Common myeloid progenitor, CD34-positive (primary cell): ENCODE measurements at regions not wholly inside any gene's neighbourhood (a gene's known extent, or its start where the extent isn't known, plus 50 kb on each side); places are given as distances from the start of the nearest gene placed in this dataset.
A peak's percentile ranks its signal among the peaks of the same experiment; 100 is the strongest.

Experiments used
- CTCF ChIA-PET: fragments of 350-600 bp; sonication (Branson Sonifier 250); formaldehyde crosslinking; loops from one replicate; lab custom pipeline; 2021; ENCODE audit warnings: antibody characterized with exemption; lab: Charles Lee
- POLR2A ChIA-PET: fragments of 350-600 bp; sonication (Branson Sonifier 250); formaldehyde crosslinking; loops from one replicate; lab custom pipeline; 2021; ENCODE audit warnings: antibody characterized with exemption; lab: Charles Lee
- DNase-seq, 3 donors: peaks; one replicate each; pipeline versions ENCODE4 v3.0.0 to v3.0.0-alpha.2; 2013
- H3K27ac ChIP-seq, 2 experiments: 1 replicate in 1 of 2; 2 replicates in 1 of 2; pipeline ENCODE4 v1.7.0; 2013; ENCODE audit warnings: inconsistent platforms in 2 of 2, low read length in 2 of 2, mild to moderate bottlenecking in 2 of 2, low read depth in 1 of 2, moderate library complexity in 1 of 2; ENCODE audit not compliant: severe bottlenecking in 2 of 2, insufficient read depth in 1 of 2, poor library complexity in 1 of 2
- H3K27me3 ChIP-seq, 5 experiments: replicated peaks in 2 of 5; 1 replicate in 3 of 5; 2 replicates in 2 of 5; pipeline versions ENCODE4 v1.6.1 to v1.7.0; 2013; ENCODE audit warnings: low read length in 4 of 5, mild to moderate bottlenecking in 2 of 5, moderate library complexity in 2 of 5, inconsistent platforms in 1 of 5; ENCODE audit not compliant: insufficient read depth in 5 of 5, control insufficient read depth in 4 of 5
- H3K36me3 ChIP-seq, 4 experiments: 1 replicate in 2 of 4; 2 replicates in 2 of 4; pipeline versions ENCODE4 v1.6.1 to v1.7.0; 2013; ENCODE audit warnings: low read length in 3 of 4, control low read depth in 1 of 4, mild to moderate bottlenecking in 1 of 4; ENCODE audit not compliant: control insufficient read depth in 4 of 4, insufficient read depth in 4 of 4
- H3K4me1 ChIP-seq, 4 experiments: 1 replicate in 3 of 4; 2 replicates in 1 of 4; pipeline versions ENCODE4 v1.6.1 to v1.7.1; 2013; ENCODE audit warnings: low read length in 3 of 4, mild to moderate bottlenecking in 3 of 4, control low read depth in 1 of 4, inconsistent platforms in 1 of 4, moderate library complexity in 1 of 4; ENCODE audit not compliant: control insufficient read depth in 4 of 4, insufficient read depth in 4 of 4; ENCODE audit errors: control extremely low read depth in 1 of 4
- H3K4me3 ChIP-seq, 7 experiments: 1 replicate in 4 of 7; 2 replicates in 3 of 7; pipeline versions ENCODE4 v1.5.1 to v1.7.0; 2013; ENCODE audit warnings: mild to moderate bottlenecking in 7 of 7, low read length in 6 of 7, moderate library complexity in 6 of 7, inconsistent platforms in 2 of 7, low read depth in 2 of 7, control low read depth in 1 of 7; ENCODE audit not compliant: insufficient read depth in 4 of 7, control insufficient read depth in 1 of 7; ENCODE audit errors: extremely low read depth in 1 of 7
- H3K9me3 ChIP-seq, 5 experiments: 1 replicate in 4 of 5; 2 replicates in 1 of 5; pipeline versions ENCODE4 v1.6.1 to v1.7.1; 2013; ENCODE audit warnings: low read length in 4 of 5, mild to moderate bottlenecking in 2 of 5, inconsistent platforms in 1 of 5, low read depth in 1 of 5, moderate library complexity in 1 of 5; ENCODE audit not compliant: control insufficient read depth in 4 of 5, insufficient read depth in 2 of 5; ENCODE audit errors: control extremely low read depth in 1 of 5
- WGBS: methylation state at CpG from one replicate; pipeline ENCODE4 v1.1.5; 2013; ENCODE audit not compliant: insufficient coverage; 5-methylcytosine and 5-hydroxymethylcytosine counted together

DNA sequence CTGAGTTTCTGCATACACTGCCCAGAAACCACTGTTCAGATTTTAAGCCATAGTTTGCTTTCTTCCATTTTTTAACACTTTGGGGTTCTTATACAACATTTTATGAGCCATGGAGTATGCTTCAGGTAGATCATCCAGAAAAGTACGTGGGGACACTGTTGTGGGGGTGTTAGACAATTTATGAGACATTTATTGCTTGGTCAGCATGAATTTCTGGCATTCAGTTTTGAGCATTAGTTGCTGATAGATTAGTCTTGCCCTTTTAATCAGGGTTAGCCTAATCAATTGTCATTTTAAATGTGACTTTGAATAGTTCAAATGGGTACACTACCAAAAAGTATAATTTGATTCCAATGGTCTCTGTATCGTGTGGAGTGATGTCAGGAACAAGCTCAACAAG is 434.9 kb downstream of the GPM6A start:
- Histone ChIP-seq H3K27me3 (no peaks in the 10 kb centered on the region), H3K4me1 (peaks cover 0 to 9% (median 5%) of the 10 kb centered on the region in 4 experiments), H3K9me3 (peaks cover 0 to 2% (median 0%) of the 10 kb centered on the region in 5 experiments), H3K4me3 (no peak overlapping the region), H3K27ac (no peak overlapping the region), H3K36me3 (no peaks in the 10 kb centered on the region)
- no peak for DNase-seq
- ChIA-PET CTCF (no interaction called here), POLR2A (no interaction called here)
- WGBS: no CpG with 5 or more reads among the region's 2 CpGs

DNA sequence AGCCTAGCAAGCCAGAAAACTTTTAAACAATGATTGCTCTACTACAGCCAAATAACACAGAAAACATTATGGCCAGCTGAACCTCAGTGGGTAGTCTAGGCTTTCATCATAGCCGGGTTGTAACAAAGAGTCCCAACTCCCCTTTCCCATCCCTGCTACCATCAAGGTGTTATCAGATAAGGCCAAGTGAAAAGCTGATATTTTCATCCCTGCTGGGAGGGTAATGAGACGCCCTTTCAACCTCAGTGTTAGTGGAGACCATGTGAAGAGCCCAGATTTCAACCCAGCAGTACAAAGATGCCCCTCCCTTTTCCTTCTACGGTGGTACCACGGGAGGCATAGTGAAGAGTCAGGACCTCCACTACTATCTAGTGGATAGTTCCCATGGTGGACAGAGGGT is 433.7 kb downstream of the GPM6A start:
- Histone ChIP-seq H3K9me3 (peaks cover 0 to 2% (median 0%) of the 10 kb centered on the region in 5 experiments), H3K27ac (no peak overlapping the region), H3K36me3 (no peaks in the 10 kb centered on the region), H3K4me1 (peaks cover 0 to 9% (median 5%) of the 10 kb centered on the region in 4 experiments), H3K27me3 (no peaks in the 10 kb centered on the region), H3K4me3 (no peak overlapping the region)
- CTCF ChIA-PET: no interaction called here
- no peak for DNase-seq
- POLR2A ChIA-PET: no interaction called here
- 100% methylated on average over 2 of the region's 4 CpGs for WGBS

DNA sequence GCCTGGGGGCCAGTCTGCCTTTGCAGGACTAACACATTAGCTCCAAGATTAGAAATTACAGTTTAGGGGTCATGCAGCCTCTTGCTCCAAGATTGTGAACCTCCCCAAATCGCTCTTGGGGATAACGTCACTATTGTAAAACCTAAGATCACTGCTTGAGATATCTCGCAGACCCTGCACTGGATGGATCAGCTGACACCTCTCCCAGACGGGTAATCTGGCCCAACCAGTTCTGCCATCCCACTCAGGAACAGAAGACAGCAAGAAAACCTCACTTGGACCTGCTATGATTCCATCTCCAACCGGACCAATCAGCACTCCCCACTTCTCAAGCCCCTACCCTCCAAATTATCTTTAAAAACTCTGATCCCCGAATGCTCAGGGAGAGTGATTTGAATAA is 431.2 kb downstream of the GPM6A start:
- CTCF ChIA-PET: no interaction called here
- POLR2A ChIA-PET: no interaction called here
- 90% methylated on average over 5 of the region's 6 CpGs for WGBS
- Histone ChIP-seq H3K9me3 (peaks cover 0 to 2% (median 0%) of the 10 kb centered on the region in 5 experiments), H3K27ac (no peak overlapping the region), H3K36me3 (no peaks in the 10 kb centered on the region), H3K4me1 (peaks cover 0 to 1% (median under 1%) of the 10 kb centered on the region in 4 experiments), H3K4me3 (no peak overlapping the region), H3K27me3 (no peaks in the 10 kb centered on the region)
- no peak for DNase-seq

- Histone ChIP-seq H3K4me3 (no peak overlapping the region), H3K27ac (no peak overlapping the region), H3K9me3 (no peaks in the 10 kb centered on the region), H3K36me3 (no peaks in the 10 kb centered on the region), H3K4me1 (peaks cover 0 to 2% (median 0%) of the 10 kb centered on the region in 4 experiments), H3K27me3 (no peaks in the 10 kb centered on the region)
- no peak for DNase-seq
- WGBS: no CpG with 5 or more reads among the region's 1 CpG
- POLR2A ChIA-PET: no interaction called here
- CTCF ChIA-PET: no interaction called here
These were observed 426.3 kb downstream of the GPM6A start for GRCh38 chr4:175385797-175386196.

- Histone ChIP-seq H3K36me3 (no peaks in the 10 kb centered on the region), H3K27me3 (no peaks in the 10 kb centered on the region), H3K4me3 (no peak overlapping the region), H3K4me1 (peaks cover 0 to 2% (median 0%) of the 10 kb centered on the region in 4 experiments), H3K27ac (no peak overlapping the region), H3K9me3 (no peaks in the 10 kb centered on the region)
- ChIA-PET CTCF (interaction anchor here (0.5 kb wide), 1 partner anchor 19 kb away, joined by 3 read pairs; no protein-coding TSS in a partner anchor), POLR2A (no interaction called here)
- WGBS: 88% methylated on average over 8 of the region's 9 CpGs
- peak in 1 of 3 donors; percentile 6 for DNase-seq
These were observed 425.1 kb downstream of the GPM6A start for GRCh38 chr4:175386776-175387507.

GRCh38 chr4:175394208-175394607 is 417.9 kb downstream of the GPM6A start:
- Histone ChIP-seq H3K27ac (no peak overlapping the region), H3K9me3 (no peaks in the 10 kb centered on the region), H3K36me3 (no peaks in the 10 kb centered on the region), H3K4me3 (peak overlapping the region in 1 of 7 experiments; percentile 4), H3K4me1 (peaks cover 5 to 15% (median 7%) of the 10 kb centered on the region in 4 experiments), H3K27me3 (no peaks in the 10 kb centered on the region)
- POLR2A ChIA-PET: no interaction called here
- DNase-seq: peak; percentile 26 to 88 (median 79)
- CTCF ChIA-PET: no interaction called here

DNA sequence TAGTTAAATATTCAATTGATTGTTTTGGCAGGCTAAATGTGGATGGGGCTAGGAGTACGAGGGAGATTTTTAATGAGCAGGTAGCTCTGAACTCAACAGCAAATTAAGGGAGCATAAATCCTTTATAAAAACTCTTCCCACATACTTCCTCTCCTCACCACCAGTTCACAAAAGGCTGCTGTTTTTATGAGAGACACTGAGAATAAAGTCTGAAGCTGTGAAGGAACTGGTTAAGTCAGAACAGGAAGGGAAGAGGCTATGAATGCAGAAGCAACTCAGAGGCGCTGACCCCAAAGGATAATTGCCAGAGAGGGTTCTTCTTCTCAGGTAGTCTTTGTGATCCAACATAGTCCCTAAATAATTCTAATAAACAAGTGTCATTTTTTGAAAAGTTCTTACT is 406.1 kb downstream of the GPM6A start:
- ChIA-PET POLR2A (no interaction called here), CTCF (interaction anchor here (0.7 kb wide), 1 partner anchor 19 kb away, joined by 3 read pairs; no protein-coding TSS in a partner anchor)
- Histone ChIP-seq H3K4me1 (peaks cover 4 to 8% (median 6%) of the 10 kb centered on the region in 4 experiments), H3K9me3 (no peaks in the 10 kb centered on the region), H3K27me3 (no peaks in the 10 kb centered on the region), H3K36me3 (no peaks in the 10 kb centered on the region), H3K4me3 (peak overlapping the region in 1 of 7 experiments; percentile 4), H3K27ac (peak overlapping the region; percentile 0 to 57)
- DNase-seq: peak in 2 of 3 donors; percentile 46 to 55
- no CpG with 5 or more reads among the region's 2 CpGs for WGBS
